HCT116 (cell line): ENCODE measurements at regions not wholly inside any gene's neighbourhood (a gene's known extent, or its start where the extent isn't known, plus 50 kb on each side); places are given as distances from the start of the nearest gene placed in this dataset.

Experiments
- ATAC-seq: fragments of 200-7000 bp; cut with Tn5 transposase; 2 replicates; pipeline ENCODE4 v1.9.1; 2020; ENCODE audit warnings: mild to moderate bottlenecking, moderate library complexity
- BruUV-seq: library from RNA; stranded (reverse); fragments of 400-500 nt; replicated peaks from 2 replicates; lab custom pipeline; 2021; lab: Mats Ljungman, UMichigan
- CTCF ChIA-PET: fragments of 300-600 bp; sonication (Branson Sonifier 250); formaldehyde crosslinking; loops from one replicate; lab custom pipeline; 2021; ENCODE audit warnings: antibody characterized with exemption; lab: Charles Lee
- POLR2A ChIA-PET: fragments of 300-600, 350-600 bp; sonication (Branson Sonifier 250); formaldehyde crosslinking; loops from one replicate; lab custom pipeline; 2021; ENCODE audit warnings: antibody characterized with exemption; lab: Charles Lee
- RAD21 ChIA-PET, 2 experiments: fragments of 300-600 bp; sonication (Branson Sonifier 250); formaldehyde crosslinking; loops; one replicate each; lab custom pipeline; 2023; ENCODE audit warnings: low total read pairs in 2 of 2; ENCODE audit not compliant: uncharacterized antibody in 2 of 2, unreplicated experiment in 2 of 2, low non-redundant PET in 1 of 2; lab: Charles Lee
- DNase-seq: peaks from one replicate; pipeline ENCODE4 v3.0.0-alpha.2; 2010; ENCODE audit warnings: low read depth, low spot score
- H2AFZ ChIP-seq: fragments of 200-600 bp; shearing (Covaris generic), sonication (generic); 2 replicates; pipeline ENCODE4 v1.6.1; 2017; ENCODE audit warnings: low read depth, mixed run types, mixed read lengths, antibody characterized with exemption, low read length; ENCODE audit not compliant: poor library complexity, severe bottlenecking
- H3K27ac ChIP-seq: 2 replicates; pipeline ENCODE4 v1.5.1; 2012; ENCODE audit warnings: low read depth, low read length
- H3K27me3 ChIP-seq: fragments of 200-600 bp; sonication (generic); 2 replicates; pipeline ENCODE4 v1.6.1; 2016; ENCODE audit warnings: mixed run types, low read length, mixed read lengths; ENCODE audit not compliant: insufficient read depth
- H3K36me3 ChIP-seq, 2 experiments: fragments of 200-500 bp in 1 of 2; fragments of 200-600 bp in 1 of 2; sonication (Bioruptor generic) in 1 of 2; sonication (generic) in 1 of 2; 2 replicates each; pipeline versions ENCODE4 v1.5.1 to v1.6.1; 2014 to 2016; ENCODE audit warnings: low read length in 2 of 2, inconsistent platforms in 1 of 2, mixed read lengths in 1 of 2, mixed run types in 1 of 2; ENCODE audit not compliant: insufficient read depth in 2 of 2, control insufficient read depth in 1 of 2
- H3K4me1 ChIP-seq, 2 experiments: fragments of 200-600 bp in 1 of 2; sonication (generic) in 1 of 2; 2 replicates each; pipeline versions ENCODE4 v1.5.1 to v1.6.1; 2012 to 2017; ENCODE audit warnings: low read length in 2 of 2, inconsistent platforms in 1 of 2, mild to moderate bottlenecking in 1 of 2, mixed read lengths in 1 of 2, mixed run types in 1 of 2, moderate library complexity in 1 of 2; ENCODE audit not compliant: insufficient read depth in 2 of 2, control insufficient read depth in 1 of 2
- H3K4me2 ChIP-seq: fragments of 200-600 bp; sonication (generic); 2 replicates; pipeline ENCODE4 v1.6.1; 2017; ENCODE audit warnings: mixed run types, low read length, mixed read lengths
- H3K4me3 ChIP-seq, 2 experiments: fragments of 200-600 bp in 1 of 2; sonication (generic) in 1 of 2; replicated peaks in 1 of 2; 2 replicates each; pipeline ENCODE4 v1.5.1; 2011 to 2016; ENCODE audit warnings: low read length in 2 of 2, control low read depth in 1 of 2, low read depth in 1 of 2, mild to moderate bottlenecking in 1 of 2, mixed read lengths in 1 of 2, mixed run types in 1 of 2
- H3K79me2 ChIP-seq: fragments of 200-600 bp; sonication (generic); 2 replicates; pipeline ENCODE4 v1.6.1; 2017; ENCODE audit warnings: mild to moderate bottlenecking, mixed run types, low read length, moderate library complexity, mixed read lengths; ENCODE audit not compliant: insufficient read depth
- H3K9ac ChIP-seq: fragments of 200-600 bp; sonication (generic); 2 replicates; pipeline ENCODE4 v1.6.1; 2016; ENCODE audit warnings: low read length, mixed read lengths
- H3K9me2 ChIP-seq: fragments of 200-600 bp; sonication (generic), shearing (Covaris generic); 2 replicates; pipeline ENCODE4 v1.6.1; 2017; ENCODE audit warnings: mixed run types, mild to moderate bottlenecking, moderate library complexity; ENCODE audit not compliant: insufficient read depth
- H3K9me3 ChIP-seq, 2 experiments: fragments of 200-500 bp in 1 of 2; fragments of 200-600 bp in 1 of 2; sonication (Bioruptor generic) in 1 of 2; sonication (generic) in 1 of 2; 2 replicates each; pipeline ENCODE4 v1.6.1; 2014 to 2017; ENCODE audit warnings: low read length in 2 of 2, mixed read lengths in 2 of 2, inconsistent platforms in 1 of 2, low read depth in 1 of 2, mild to moderate bottlenecking in 1 of 2, mixed run types in 1 of 2, moderate library complexity in 1 of 2; ENCODE audit not compliant: control insufficient read depth in 1 of 2, insufficient read depth in 1 of 2
- H4K20me1 ChIP-seq: fragments of 200-600 bp; sonication (generic), shearing (Covaris generic); 2 replicates; pipeline ENCODE4 v1.6.1; 2017; ENCODE audit warnings: mixed run types, mild to moderate bottlenecking, moderate library complexity; ENCODE audit not compliant: insufficient read depth
- ELF1 ChIP-seq: IDR thresholded peaks from 2 replicates; pipeline ENCODE4 v1.6.1; 2012; ENCODE audit warnings: low read depth, borderline replicate concordance
- EZH2 ChIP-seq: fragments of 200-600 bp; sonication (generic); IDR thresholded peaks from 2 replicates; pipeline ENCODE4 v1.6.1; 2017; ENCODE audit warnings: antibody characterized with exemption, mixed run types
- JUND ChIP-seq: IDR thresholded peaks from 2 replicates; pipeline ENCODE4 v1.6.1; 2012
- POLR2A ChIP-seq: IDR thresholded peaks from 2 replicates; pipeline ENCODE4 v1.7.0; 2011; ENCODE audit warnings: borderline replicate concordance; ENCODE audit not compliant: insufficient read depth, insufficient read length; ENCODE audit errors: extremely low read depth
- POLR2AphosphoS5 ChIP-seq: IDR thresholded peaks from 2 replicates; pipeline ENCODE4 v1.6.1; 2011; ENCODE audit warnings: mild to moderate bottlenecking, low read depth, low read length, moderate library complexity
- SP1 ChIP-seq: IDR thresholded peaks from 2 replicates; pipeline ENCODE4 v1.6.1; 2012; ENCODE audit warnings: low read depth
- SRF ChIP-seq: IDR thresholded peaks from 2 replicates; pipeline ENCODE4 v1.6.1; 2012; ENCODE audit warnings: low read depth
- ZNF274 ChIP-seq: fragments of 200-500 bp; sonication (Bioruptor generic); IDR thresholded peaks from 2 replicates; pipeline ENCODE4 v1.6.1; 2014; ENCODE audit warnings: mild to moderate bottlenecking, low read depth, low read length, inconsistent platforms
- intact Hi-C: fragments of 100-400 bp; cut with micrococcal nuclease; formaldehyde crosslinking; loops from 2 replicates; pipeline ENCODE4 v1.10.0; 2022
- TF ChIP-seq, protein P1 (sequence below): IDR thresholded peaks from 2 replicates; pipeline ENCODE4 v1.6.1; 2011; ENCODE audit warnings: mild to moderate bottlenecking, low read length, moderate library complexity; ENCODE audit not compliant: insufficient replicate concordance; ENCODE audit errors: extremely low read depth
- TF ChIP-seq, protein P2 (sequence below): IDR thresholded peaks from 2 replicates; pipeline ENCODE4 v1.6.1; 2012
- TF ChIP-seq, protein P3 (sequence below), 3 experiments: fragments of 200-600 bp in 1 of 3; sonication (generic) in 1 of 3; IDR thresholded peaks in 2 of 3; conservative IDR thresholded peaks in 1 of 3; 2 replicates each; pipeline ENCODE4 v1.5.1; 2012 to 2017; ENCODE audit warnings: low read depth in 2 of 3, low read length in 2 of 3, antibody characterized with exemption in 1 of 3, borderline replicate concordance in 1 of 3, control low read depth in 1 of 3, mild to moderate bottlenecking in 1 of 3, mixed read lengths in 1 of 3, mixed run types in 1 of 3, moderate library complexity in 1 of 3; ENCODE audit not compliant: insufficient read depth in 1 of 3

DNA sequence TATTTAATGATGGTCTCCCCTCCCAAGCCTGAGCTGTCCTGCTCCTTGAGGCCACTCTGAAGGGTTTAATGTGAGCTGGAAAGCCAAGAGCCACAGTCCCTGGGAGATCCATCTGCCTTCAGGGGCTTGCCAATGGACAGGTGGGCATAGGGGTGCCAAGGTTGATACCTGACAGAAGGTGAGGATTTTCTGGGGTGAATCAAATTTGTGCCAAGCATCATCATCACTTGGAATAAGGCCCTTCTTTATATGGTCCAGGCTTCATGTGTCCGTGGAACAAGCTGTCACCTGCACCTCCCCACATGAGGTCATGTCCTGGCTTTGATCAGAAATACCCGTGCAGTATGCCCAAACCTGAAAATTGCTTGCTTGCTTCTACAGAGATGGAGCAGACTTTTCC is 71.9 kb upstream of the CTNNB1 start (continued):
- TF ChIP-seq, protein P1, sequence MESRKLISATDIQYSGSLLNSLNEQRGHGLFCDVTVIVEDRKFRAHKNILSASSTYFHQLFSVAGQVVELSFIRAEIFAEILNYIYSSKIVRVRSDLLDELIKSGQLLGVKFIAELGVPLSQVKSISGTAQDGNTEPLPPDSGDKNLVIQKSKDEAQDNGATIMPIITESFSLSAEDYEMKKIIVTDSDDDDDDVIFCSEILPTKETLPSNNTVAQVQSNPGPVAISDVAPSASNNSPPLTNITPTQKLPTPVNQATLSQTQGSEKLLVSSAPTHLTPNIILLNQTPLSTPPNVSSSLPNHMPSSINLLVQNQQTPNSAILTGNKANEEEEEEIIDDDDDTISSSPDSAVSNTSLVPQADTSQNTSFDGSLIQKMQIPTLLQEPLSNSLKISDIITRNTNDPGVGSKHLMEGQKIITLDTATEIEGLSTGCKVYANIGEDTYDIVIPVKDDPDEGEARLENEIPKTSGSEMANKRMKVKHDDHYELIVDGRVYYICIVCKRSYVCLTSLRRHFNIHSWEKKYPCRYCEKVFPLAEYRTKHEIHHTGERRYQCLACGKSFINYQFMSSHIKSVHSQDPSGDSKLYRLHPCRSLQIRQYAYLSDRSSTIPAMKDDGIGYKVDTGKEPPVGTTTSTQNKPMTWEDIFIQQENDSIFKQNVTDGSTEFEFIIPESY: no peak
- TF ChIP-seq JUND (no peak), SP1 (no peak)
- TF ChIP-seq, protein P2, sequence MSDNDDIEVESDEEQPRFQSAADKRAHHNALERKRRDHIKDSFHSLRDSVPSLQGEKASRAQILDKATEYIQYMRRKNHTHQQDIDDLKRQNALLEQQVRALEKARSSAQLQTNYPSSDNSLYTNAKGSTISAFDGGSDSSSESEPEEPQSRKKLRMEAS: no peak

DNA sequence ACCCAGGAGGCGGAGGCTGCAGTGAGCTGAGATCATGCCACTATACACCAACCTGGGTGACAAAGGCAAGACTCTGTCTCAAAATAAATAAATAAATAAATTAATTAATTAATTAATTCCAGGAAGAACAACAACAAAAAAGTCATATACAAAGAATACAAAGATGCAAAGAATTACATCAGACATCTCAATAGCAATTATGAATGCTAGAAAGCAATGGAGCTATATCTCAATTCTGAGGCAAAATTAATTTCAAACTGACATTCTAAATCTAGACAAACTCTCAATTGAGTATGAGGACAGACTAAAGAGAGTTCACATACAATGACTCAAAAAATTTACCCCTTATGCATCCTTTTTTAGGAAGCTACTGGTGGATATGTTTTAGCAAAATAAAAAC is 69.6 kb upstream of the CTNNB1 start:
- Histone ChIP-seq H3K27ac (no peak overlapping the region), H3K9ac (no peak overlapping the region), H3K4me3 (no peak overlapping the region), H3K9me2 (no peaks in the 10 kb centered on the region), H3K27me3 (no peaks in the 10 kb centered on the region), H3K4me1 (no peaks in the 10 kb centered on the region), H2AFZ (no peak overlapping the region), H3K36me3 (no peaks in the 10 kb centered on the region), H3K4me2 (no peak overlapping the region), H3K9me3 (no peaks in the 10 kb centered on the region; a peak in 2 of 4 replicates), H3K79me2 (no peaks in the 10 kb centered on the region), H4K20me1 (no peaks in the 10 kb centered on the region)
- ChIA-PET POLR2A (no interaction called here), RAD21 (no interaction called here), CTCF (no interaction called here)
- no peak for ATAC-seq
- intact Hi-C loops: no loop called here
- TF ChIP-seq SRF (no peak), POLR2A (no peak), ZNF274 (no peak), POLR2AphosphoS5 (no peak), ELF1 (no peak), EZH2 (no peak), JUND (no peak)
- TF ChIP-seq, protein P2: no peak
- TF ChIP-seq, protein P3, sequence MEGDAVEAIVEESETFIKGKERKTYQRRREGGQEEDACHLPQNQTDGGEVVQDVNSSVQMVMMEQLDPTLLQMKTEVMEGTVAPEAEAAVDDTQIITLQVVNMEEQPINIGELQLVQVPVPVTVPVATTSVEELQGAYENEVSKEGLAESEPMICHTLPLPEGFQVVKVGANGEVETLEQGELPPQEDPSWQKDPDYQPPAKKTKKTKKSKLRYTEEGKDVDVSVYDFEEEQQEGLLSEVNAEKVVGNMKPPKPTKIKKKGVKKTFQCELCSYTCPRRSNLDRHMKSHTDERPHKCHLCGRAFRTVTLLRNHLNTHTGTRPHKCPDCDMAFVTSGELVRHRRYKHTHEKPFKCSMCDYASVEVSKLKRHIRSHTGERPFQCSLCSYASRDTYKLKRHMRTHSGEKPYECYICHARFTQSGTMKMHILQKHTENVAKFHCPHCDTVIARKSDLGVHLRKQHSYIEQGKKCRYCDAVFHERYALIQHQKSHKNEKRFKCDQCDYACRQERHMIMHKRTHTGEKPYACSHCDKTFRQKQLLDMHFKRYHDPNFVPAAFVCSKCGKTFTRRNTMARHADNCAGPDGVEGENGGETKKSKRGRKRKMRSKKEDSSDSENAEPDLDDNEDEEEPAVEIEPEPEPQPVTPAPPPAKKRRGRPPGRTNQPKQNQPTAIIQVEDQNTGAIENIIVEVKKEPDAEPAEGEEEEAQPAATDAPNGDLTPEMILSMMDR (IDR thresholded peaks at IDR 0.05 in 2 of 3, conservative IDR thresholded peaks at IDR 0.05 in 1 of 3; ENCODE audit: borderline replicate concordance in 1 of 3, insufficient read depth in 1 of 3, low read depth in 2 of 3, low read length in 2 of 3): no peak
- BruUV-seq: no TSS peak
- DNase-seq: no peak
